Mucosa of descending colon (tissue), 3 donors: ENCODE measurements at regions not wholly inside any gene's neighbourhood (a gene's known extent, or its start where the extent isn't known, plus 50 kb on each side); places are given as distances from the start of the nearest gene placed in this dataset.

Experiments
- ATAC-seq: fragments of 200-7000 bp; cut with Tn5 transposase; one replicate; pipeline ENCODE4 v1.9.1; 2020; ENCODE audit warnings: mild to moderate bottlenecking, moderate library complexity
- DNase-seq, 3 donors: peaks; one replicate each; pipeline ENCODE4 v3.0.0-alpha.2; 2020
- H3K36me3 ChIP-seq: fragments of 200-600 bp; one replicate; pipeline ENCODE4 v1.8.0; 2021; ENCODE audit warnings: low read depth, mild to moderate bottlenecking
- H3K4me1 ChIP-seq: fragments of 200-600 bp; one replicate; pipeline ENCODE4 v1.8.0; 2021; ENCODE audit warnings: low read depth, mild to moderate bottlenecking
- H3K4me3 ChIP-seq: fragments of 200-600 bp; one replicate; pipeline ENCODE4 v1.8.0; 2021; ENCODE audit warnings: mild to moderate bottlenecking
- H3K9me3 ChIP-seq: fragments of 200-600 bp; one replicate; pipeline ENCODE4 v1.8.0; 2021; ENCODE audit warnings: mild to moderate bottlenecking
- intact Hi-C, 2 donors: fragments of 100-400 bp; cut with DNase I in 1 of 2; cut with micrococcal nuclease in 1 of 2; formaldehyde crosslinking; loops; one replicate each; pipeline versions ENCODE4 v1.11.0 to v1.11.1; 2022; cut with DNase I, micrococcal nuclease
- TF ChIP-seq, protein P1 (sequence below): fragments of 200-600 bp; IDR thresholded peaks from one replicate; pipeline ENCODE4 v1.8.0; 2022; ENCODE audit warnings: antibody characterized with exemption, mild to moderate bottlenecking
- donor health status: DM: no; HTN: no; CAD: no; lungs with moderate emphysema.
- donor health status: DM: no; HTN: no; CAD: no.
- donor health status: DM: no; HTN: yes; CAD: no.

DNA sequence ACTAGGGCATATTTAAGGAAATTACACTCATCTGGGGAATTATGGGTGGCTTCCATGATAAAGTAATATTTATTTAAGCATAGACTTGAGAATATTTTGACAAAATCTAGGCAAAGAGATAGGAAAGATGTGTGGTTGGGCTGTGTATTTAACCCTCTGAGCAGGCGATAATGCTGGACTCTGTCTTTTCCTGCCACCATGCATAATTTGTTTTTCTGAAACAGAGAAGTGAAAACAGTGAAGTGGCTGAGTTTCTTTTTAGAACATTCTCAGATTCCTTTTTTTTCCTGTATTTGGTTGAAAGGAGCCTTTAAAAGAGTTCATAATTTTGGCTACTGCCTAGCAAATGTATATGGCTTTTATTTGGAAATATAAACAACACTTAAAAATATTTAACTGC is 104.8 kb upstream of the CDH19 start:
- no peak for DNase-seq
- Histone ChIP-seq H3K36me3 (no peaks in the 10 kb centered on the region), H3K9me3 (no peaks in the 10 kb centered on the region), H3K4me1 (no peaks in the 10 kb centered on the region), H3K4me3 (no peak overlapping the region)
- TF ChIP-seq, protein P1, sequence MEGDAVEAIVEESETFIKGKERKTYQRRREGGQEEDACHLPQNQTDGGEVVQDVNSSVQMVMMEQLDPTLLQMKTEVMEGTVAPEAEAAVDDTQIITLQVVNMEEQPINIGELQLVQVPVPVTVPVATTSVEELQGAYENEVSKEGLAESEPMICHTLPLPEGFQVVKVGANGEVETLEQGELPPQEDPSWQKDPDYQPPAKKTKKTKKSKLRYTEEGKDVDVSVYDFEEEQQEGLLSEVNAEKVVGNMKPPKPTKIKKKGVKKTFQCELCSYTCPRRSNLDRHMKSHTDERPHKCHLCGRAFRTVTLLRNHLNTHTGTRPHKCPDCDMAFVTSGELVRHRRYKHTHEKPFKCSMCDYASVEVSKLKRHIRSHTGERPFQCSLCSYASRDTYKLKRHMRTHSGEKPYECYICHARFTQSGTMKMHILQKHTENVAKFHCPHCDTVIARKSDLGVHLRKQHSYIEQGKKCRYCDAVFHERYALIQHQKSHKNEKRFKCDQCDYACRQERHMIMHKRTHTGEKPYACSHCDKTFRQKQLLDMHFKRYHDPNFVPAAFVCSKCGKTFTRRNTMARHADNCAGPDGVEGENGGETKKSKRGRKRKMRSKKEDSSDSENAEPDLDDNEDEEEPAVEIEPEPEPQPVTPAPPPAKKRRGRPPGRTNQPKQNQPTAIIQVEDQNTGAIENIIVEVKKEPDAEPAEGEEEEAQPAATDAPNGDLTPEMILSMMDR = no peak
- intact Hi-C loops = no loop called here
- ATAC-seq = no peak

GRCh38 chr18:66707473-66707872 is 103.6 kb upstream of the CDH19 start:
- ATAC-seq = no peak
- Histone ChIP-seq H3K4me3 (no peak overlapping the region), H3K4me1 (no peaks in the 10 kb centered on the region), H3K9me3 (no peaks in the 10 kb centered on the region), H3K36me3 (no peaks in the 10 kb centered on the region)
- DNase-seq = no peak
- TF ChIP-seq, protein P1 = no peak
- intact Hi-C loops = no loop called here

DNA sequence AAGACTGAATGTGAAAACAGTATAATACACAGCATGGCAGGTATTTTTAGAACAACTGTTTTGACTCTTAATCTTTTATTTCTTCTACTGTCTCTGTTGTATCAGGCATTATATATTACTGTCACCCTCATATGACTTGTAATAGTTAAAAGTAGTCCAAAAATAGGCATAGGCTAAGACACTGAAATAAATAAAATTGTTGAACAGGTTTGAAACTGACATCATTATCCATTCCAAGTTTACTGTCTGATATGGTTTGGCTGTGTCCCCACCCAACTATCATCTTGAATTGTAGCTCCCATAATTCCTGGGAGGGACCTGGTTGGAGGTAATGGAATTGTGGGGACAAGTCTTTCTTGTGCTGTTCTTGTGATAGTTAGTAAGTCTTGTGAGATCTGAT is 91.4 kb upstream of the CDH19 start:
- TF ChIP-seq, protein P1 = no peak
- Histone ChIP-seq H3K36me3 (no peaks in the 10 kb centered on the region), H3K4me3 (no peak overlapping the region), H3K4me1 (no peaks in the 10 kb centered on the region), H3K9me3 (no peaks in the 10 kb centered on the region)
- ATAC-seq = no peak
- intact Hi-C loops = no loop called here
- DNase-seq = no peak

GRCh38 chr18:66694852-66695251 is 91.0 kb upstream of the CDH19 start:
- TF ChIP-seq, protein P1 = no peak
- H3K4me1 ChIP-seq = no peaks in the 10 kb centered on the region
- H3K9me3 ChIP-seq = no peaks in the 10 kb centered on the region

DNA sequence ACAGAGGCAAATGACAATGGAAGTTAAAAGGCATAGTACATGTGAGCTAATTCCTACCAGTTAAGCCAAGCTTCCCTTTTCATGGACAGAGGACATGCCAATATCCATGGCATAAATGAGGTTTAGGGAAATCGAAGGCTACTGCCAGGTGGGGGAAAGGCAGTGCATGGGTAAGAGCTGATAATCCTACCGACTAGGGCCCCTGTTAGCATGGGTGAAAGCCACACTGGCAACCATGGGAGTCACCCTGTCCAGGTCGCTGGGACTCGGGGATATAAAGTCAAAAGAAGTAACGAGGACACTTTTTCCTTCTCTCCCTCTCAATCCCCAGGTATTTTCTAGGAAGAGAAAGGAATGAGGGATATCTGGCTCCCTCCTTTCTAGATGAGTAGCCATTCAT is 83.7 kb upstream of the CDH19 start:
- Histone ChIP-seq H3K9me3 (peaks cover 4% of the 10 kb centered on the region), H3K4me3 (no peak overlapping the region), H3K4me1 (no peaks in the 10 kb centered on the region), H3K36me3 (no peaks in the 10 kb centered on the region)
- TF ChIP-seq, protein P1 = no peak
- intact Hi-C loops = no loop called here
- DNase-seq = no peak
- ATAC-seq = no peak

More at GRCh38 chr18:66694852-66695251, 91.0 kb upstream of the CDH19 start:
- intact Hi-C loops = no loop called here
- Histone ChIP-seq H3K36me3 (no peaks in the 10 kb centered on the region), H3K4me3 (no peak overlapping the region)
- ATAC-seq (no peak), DNase-seq (no peak)

- Histone ChIP-seq H3K36me3 (no peaks in the 10 kb centered on the region), H3K4me3 (no peak overlapping the region), H3K9me3 (peaks cover 3% of the 10 kb centered on the region), H3K4me1 (no peaks in the 10 kb centered on the region)
- TF ChIP-seq, protein P1 = no peak
- intact Hi-C loops = no loop called here
- no peak for ATAC-seq
- DNase-seq = no peak
These were observed 79.0 kb upstream of the CDH19 start for GRCh38 chr18:66682855-66683322.
